GM19023 (cell line): ENCODE measurements at regions not wholly inside any gene's neighbourhood (a gene's known extent, or its start where the extent isn't known, plus 50 kb on each side); places are given as distances from the start of the nearest gene placed in this dataset.
"Not testable (repeated sequence)": the region's sequence is repeated elsewhere in the genome, so short reads cannot be mapped to it uniquely, and the experiment has no call there.

Experiments used
- ATAC-seq: cut with Tn5 transposase; IDR thresholded peaks from one replicate; pipeline ENCODE4 v1.9.1; 2021; ENCODE audit warnings: mild to moderate bottlenecking, moderate library complexity; ENCODE audit not compliant: unreplicated experiment

DNA sequence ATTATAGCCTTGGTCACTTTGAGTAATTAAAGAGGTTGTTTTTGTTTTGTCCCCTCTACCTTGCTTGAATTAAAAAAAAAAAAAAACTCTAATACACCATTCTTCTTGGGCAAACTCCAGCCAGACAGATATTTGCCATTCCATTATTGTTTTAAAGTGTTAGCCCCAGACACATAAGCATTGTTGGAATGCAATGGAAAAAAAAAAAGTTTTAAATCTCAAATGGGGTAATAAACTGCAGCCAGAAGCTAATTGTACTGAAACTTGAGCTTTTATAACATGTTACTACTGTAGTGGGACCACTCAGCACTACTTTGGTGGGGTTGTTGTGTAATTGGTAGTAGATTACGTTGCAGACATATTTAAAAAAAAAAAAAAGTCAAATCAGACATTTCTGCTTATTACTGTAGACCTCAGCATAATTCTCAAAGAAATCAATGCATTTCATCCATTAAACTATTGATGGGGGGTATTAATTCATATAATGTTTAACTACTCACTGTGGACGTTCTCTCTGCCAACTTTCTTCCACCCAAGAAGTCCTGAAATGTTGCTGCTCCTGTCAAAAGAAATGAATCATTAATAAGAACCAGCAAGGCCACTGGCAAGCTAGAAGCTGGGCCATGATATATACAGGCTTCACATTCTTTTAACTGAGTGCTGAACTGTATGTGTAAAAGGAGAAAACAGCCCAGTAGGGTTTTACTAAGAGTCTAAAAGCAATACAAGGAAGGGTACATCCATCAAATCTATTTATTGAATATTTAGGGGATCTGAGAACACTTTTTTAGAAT lies 626.6 kb upstream of the SOX9 start:
- ATAC-seq, result no peak

- ATAC-seq, result no peak
Observed at GRCh38 chr17:71495420-71495819, 625.4 kb upstream of the SOX9 start.

- ATAC-seq, result no peak
Observed at GRCh38 chr17:71496552-71496951, 624.3 kb upstream of the SOX9 start.

DNA sequence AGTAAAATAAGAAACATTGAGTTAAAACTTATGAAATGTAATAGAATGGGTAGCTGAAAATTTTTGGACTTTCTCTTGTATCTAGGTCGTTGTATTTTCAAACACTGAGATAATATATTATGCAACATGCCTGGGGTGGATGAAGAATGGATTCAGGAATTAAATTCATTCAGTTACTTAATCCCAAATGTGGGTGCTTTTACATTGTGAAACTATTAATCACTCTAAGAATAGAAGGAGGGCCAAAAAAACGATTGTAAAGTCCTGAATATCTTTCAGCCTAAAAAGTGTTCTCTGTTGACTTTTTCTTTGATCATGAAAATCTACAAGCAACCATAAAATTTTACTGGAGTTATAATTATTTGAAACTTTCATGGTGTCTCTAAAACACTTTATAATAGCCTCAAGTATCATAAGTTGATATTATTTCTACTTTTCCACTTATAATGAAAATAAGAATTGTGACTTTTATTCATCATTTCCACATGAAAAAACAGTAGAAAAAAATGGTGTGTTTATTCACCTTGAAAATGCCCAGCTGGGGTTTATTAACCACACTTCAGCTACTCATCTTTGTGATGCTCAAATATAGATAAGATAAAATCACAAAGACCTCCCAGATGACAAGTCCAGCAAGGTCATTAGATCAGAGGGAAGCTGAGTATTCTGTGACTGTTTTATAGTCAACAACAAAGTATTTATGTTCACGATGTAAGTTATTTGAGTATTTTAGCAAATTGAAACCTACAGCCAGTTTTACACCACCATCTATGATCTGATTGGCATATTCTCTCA lies 619.9 kb upstream of the SOX9 start:
- no peak for ATAC-seq

DNA sequence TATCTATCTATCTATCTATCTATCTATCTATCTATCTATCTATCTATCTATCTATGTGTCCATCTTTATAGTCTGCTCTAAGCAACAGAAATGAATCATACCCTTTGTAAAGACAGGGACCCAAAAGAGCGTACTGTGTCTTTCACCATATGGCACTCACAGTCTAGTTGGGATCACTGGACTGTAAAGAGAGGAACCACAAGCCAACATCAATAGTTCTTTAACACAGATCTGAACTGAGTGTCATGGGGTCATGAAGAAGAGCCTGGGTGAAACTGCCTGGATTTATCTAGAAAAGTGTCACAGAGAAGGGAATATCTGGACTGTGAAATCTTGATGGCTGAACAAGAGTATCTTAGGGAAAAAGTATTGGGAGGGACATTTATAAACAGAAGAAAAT lies 619.1 kb upstream of the SOX9 start:
- no peak for ATAC-seq

- ATAC-seq, result no peak
Observed at GRCh38 chr17:71502443-71502842, 618.4 kb upstream of the SOX9 start.

GRCh38 chr17:71503710-71504465 lies 616.9 kb upstream of the SOX9 start:
- ATAC-seq, result no peak

DNA sequence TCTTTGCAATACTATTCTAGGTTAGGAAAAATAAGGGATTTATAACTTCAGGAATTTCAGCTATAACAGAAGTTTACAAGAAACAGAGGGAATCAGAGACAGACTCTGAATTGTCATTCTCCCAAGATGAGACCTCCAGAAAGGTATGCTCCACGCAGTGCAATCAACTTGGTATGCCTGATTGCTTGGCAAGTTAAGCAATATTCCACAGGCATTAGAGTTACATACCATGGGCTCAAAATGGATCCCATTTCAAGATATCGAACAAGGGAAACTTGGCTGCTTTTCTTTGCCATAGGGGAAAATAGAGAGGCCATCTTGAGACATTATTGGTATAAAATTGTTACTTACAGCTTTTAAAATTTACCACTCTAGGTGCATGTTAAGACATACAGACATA lies 615.6 kb upstream of the SOX9 start:
- ATAC-seq, result no peak

GRCh38 chr17:71505981-71506380 lies 614.8 kb upstream of the SOX9 start:
- ATAC-seq, result no peak

DNA sequence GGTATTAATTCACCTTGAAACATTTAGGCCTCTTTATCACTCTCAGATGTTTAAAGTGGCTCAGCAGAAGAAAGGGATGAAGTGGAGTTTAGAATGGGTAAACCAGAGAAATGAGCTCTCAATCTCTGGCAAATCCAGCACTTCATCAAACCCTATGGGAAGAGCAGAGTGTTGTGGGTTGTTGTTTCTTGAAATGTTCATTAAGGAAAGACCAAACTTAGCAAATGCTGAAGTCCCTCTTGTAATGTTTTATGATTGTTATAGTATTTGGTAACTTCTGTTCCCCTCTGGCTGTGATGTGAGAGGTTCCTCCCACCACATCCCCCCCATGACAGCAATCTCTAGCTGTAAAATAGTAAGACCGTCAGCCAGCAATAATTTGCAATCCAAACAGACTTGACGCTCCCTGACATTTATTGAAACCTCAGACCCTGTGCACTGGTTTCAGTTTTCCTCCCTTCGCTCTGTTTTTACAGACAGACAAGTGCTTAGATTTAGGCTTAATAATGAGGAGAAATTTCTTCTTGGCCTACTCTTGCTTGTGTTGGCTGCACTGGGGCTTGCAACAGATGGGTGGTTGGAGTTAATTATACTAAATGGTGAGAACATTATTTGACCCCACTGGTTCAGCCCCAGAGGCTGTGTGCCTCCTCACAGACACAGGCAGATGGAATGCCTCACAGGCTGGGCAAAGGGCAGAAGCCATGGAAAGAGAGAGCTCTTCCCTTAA lies 609.4 kb upstream of the SOX9 start:
- ATAC-seq, result no peak

- ATAC-seq, result not testable (repeated sequence)
Observed at GRCh38 chr17:71513725-71514124, 607.1 kb upstream of the SOX9 start.

GRCh38 chr17:71516149-71516548 lies 604.7 kb upstream of the SOX9 start:
- ATAC-seq, result no peak

- ATAC-seq, result no peak
Observed at GRCh38 chr17:71519285-71519684, 601.5 kb upstream of the SOX9 start.

DNA sequence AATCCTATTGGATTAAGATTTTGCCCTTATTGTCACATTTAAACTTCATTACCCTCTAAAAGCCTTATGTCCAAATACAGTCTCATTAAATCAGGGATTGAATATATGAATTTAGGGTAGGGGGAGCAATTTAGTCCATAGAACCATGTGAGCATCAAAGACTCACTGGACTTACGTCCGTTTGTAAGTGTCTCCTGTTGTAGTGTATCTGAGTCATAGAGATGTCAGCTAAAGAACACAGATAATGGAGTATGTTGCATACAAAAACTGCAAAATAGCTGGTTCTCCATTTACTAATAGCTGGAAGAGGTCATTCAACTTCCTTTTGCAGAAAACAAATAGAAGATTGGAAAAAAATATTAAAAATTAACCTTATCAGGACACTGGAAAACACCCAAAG lies 599.1 kb upstream of the SOX9 start:
- no peak for ATAC-seq

DNA sequence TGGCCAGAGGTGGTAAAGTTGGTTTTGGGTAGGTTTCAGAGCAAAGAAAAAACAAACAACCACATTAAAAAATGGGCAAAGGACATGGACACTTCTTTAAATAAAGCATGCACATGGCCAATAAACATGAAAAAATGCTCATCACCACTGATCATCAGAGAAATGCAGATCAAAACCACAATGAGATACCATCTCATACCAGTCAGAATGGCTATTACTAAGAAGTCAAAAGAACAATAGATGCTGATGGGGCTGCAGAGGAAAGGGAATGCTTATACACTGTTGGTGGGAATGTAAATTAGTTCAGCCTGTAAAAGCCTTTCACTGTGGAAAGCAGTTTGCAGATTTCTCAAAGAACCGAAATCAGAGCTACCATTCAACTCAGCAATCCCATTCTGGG lies 598.4 kb upstream of the SOX9 start:
- no peak for ATAC-seq

DNA sequence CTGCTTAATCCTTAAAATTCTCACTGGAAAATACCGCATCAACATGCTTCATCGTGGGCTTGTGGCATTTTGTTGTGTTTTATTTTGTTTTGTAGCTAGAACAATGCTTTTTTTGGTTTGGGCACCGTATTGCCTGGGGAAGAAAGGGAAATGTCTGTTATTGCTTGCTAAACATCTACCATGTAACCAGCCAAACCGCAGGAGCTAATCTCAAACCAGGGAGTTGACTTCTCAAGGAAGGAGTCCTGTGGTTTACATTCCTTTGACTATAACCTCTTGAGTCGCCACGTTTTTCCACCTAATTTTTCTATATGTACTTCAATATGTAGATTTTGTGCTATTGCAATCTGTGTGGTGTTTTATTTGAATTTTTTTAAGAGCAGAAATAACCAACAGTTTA lies 593.5 kb upstream of the SOX9 start:
- ATAC-seq, result no peak

- ATAC-seq, result no peak
Observed at GRCh38 chr17:71528210-71528609, 592.6 kb upstream of the SOX9 start.

DNA sequence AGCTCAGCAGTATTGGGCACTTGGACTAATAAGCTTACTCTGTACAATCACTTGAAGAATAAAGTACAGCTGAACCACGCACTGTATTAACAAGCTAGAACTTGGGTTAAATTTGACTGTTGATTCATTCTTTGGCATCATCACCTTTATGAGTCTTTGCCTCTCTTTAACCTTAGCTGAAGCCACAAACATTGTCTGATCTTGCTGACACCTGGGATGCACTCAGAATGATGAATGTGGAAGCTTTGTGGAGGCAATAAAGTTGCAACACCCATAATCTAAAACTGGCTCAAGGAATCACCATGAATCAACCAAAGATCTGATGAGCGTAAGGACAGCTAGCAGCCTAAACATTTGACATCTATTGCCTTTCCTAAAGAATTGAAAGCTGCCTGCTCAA lies 590.6 kb upstream of the SOX9 start:
- no peak for ATAC-seq

GRCh38 chr17:71535321-71535720 lies 585.5 kb upstream of the SOX9 start:
- ATAC-seq, result no peak

- no peak for ATAC-seq
Observed at GRCh38 chr17:71546419-71546818, 574.4 kb upstream of the SOX9 start.

GRCh38 chr17:71547904-71548303 lies 572.9 kb upstream of the SOX9 start:
- ATAC-seq, result no peak
